ENCODE measurements at regions not wholly inside any gene's neighbourhood (a gene's known extent, or its start where the extent isn't known, plus 50 kb on each side); places are given as distances from the start of the nearest gene placed in this dataset.

- DNase-seq: no peak
Measured at GRCh38 chr9:21668516-21668915, 133.9 kb upstream of the MTAP start.

GRCh38 chr9:21669701-21670100 lies 132.7 kb upstream of the MTAP start:
- DNase-seq: no peak

- no peak for DNase-seq
Measured at GRCh38 chr9:21670374-21670773, 132.1 kb upstream of the MTAP start.

GRCh38 chr9:21672140-21672539 lies 130.3 kb upstream of the MTAP start:
- DNase-seq: no peak

GRCh38 chr9:21672761-21673160 lies 129.7 kb upstream of the MTAP start:
- no peak for DNase-seq

- DNase-seq: no peak
Measured at GRCh38 chr9:21674894-21675293, 127.5 kb upstream of the MTAP start.

- DNase-seq: no peak
Measured at GRCh38 chr9:21677387-21677786, 125.0 kb upstream of the MTAP start.

GRCh38 chr9:21677834-21678233 lies 124.6 kb upstream of the MTAP start:
- no peak for DNase-seq

- DNase-seq: no peak
Measured at GRCh38 chr9:21679432-21679831, 123.0 kb upstream of the MTAP start.

GRCh38 chr9:21680590-21680989 lies 121.8 kb upstream of the MTAP start:
- DNase-seq: no peak

- no peak for DNase-seq
Measured at GRCh38 chr9:21681641-21682040, 120.8 kb upstream of the MTAP start.

- DNase-seq: no peak
Measured at GRCh38 chr9:21682381-21682780, 120.1 kb upstream of the MTAP start.

- DNase-seq: no peak
Measured at GRCh38 chr9:21682981-21683380, 119.5 kb upstream of the MTAP start.

- DNase-seq: no peak
Measured at GRCh38 chr9:21683484-21684175, 118.8 kb upstream of the MTAP start.

GRCh38 chr9:21684231-21684630 lies 118.2 kb upstream of the MTAP start:
- no peak for DNase-seq

- peak in 1 of 2 donors; percentile 2 for DNase-seq
Measured at GRCh38 chr9:21684831-21685362, 117.5 kb upstream of the MTAP start.

GRCh38 chr9:21685502-21685901 lies 116.9 kb upstream of the MTAP start:
- DNase-seq: no peak

- DNase-seq: no peak
Measured at GRCh38 chr9:21686738-21687137, 115.7 kb upstream of the MTAP start.

GRCh38 chr9:21687351-21687750 lies 115.1 kb upstream of the MTAP start:
- DNase-seq: no peak

GRCh38 chr9:21688108-21689102 lies 114.0 kb upstream of the MTAP start:
- DNase-seq: no peak

- no peak for DNase-seq
Measured at GRCh38 chr9:21689854-21690253, 112.6 kb upstream of the MTAP start.

- DNase-seq: no peak
Measured at GRCh38 chr9:21690561-21690960, 111.9 kb upstream of the MTAP start.

GRCh38 chr9:21692390-21692789 lies 110.0 kb upstream of the MTAP start:
- DNase-seq: no peak

Data from right lung (tissue), 2 donors.